HK-2 (cell line): ENCODE measurements at regions not wholly inside any gene's neighbourhood (a gene's known extent, or its start where the extent isn't known, plus 50 kb on each side); places are given as distances from the start of the nearest gene placed in this dataset.

Source experiments
- DNase-seq: peaks from one replicate; pipeline ENCODE4 v3.0.0-alpha.2; 2018; ENCODE audit not compliant: unreplicated experiment

DNA sequence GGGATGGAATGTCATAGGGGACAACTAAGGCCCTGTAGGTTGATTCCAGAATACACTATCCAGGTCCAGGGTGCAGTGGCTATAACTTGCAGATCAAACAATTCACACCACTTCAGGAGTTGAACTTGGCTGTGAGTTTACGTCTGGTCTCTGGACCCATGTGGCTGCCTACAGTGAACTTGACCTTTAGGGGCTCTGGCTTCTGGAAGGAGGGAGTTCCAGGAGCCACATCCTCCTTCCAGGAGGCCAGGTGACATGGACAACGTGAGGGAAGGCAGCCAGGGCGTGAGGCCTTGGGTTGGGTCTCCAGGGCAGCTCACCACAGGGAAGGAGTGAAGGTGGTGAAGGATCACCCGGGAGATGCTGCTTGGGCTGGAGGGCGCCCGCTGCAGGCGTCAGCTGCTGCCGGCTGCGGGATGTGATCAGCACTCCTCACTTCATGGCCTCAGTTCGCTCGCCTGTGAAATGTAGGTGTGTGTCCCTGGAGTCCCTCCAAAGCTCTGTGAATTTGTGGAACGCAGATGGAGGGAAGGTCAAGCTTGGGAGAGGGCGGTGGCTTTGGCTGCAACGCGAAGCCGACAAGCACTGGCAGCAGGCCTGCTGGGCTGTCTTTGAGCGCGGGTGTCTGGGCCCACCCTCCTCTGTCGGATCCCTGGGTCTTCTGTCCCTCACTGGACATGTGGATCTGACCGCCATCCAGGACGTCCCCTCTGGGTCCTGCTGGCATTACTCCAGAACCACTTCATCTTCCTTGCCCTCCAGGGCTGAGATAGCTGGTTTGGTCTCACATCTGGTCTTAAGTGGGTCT lies 146.5 kb downstream of the GLI2 start:
- no peak for DNase-seq

DNA sequence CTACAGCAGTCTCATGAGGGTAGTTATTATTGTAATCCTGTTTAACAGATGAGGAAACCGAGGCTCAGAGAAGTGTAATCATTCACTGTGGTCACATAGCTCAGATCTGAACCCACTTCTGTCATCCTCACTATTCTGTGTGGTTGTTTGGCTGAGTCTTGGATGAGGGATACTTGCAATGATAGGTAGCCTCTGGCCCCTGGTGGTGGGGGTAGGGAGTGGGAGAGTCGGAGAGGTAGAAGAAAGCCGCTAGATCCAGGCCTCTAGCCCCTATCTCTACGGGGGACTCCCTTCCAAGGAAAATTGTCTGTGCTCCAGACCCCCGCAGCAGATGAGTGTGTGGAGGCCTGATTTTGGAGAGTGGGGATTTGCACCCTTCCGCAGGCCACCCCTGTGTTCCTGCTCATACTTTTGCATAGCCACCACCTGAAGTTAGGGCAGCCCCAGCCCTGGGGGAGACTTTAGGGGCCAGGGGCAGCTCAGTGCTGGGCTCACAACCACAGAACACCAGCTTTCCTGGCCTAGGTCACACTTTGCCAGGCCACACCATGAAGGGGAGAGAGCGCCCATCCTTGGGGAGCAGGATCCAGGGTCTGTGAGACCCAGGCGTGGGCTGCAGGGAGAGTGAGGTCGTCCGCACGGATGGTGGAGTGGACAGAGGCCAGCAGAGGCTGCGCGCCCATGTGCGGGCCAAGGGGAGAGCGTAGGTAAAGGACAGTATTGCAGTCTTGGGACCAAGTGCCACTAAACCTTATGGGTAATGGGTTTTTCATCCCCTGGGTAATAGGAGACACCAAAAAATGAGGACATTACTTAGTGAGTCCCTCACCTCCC lies 148.2 kb downstream of the GLI2 start:
- no peak for DNase-seq

DNA sequence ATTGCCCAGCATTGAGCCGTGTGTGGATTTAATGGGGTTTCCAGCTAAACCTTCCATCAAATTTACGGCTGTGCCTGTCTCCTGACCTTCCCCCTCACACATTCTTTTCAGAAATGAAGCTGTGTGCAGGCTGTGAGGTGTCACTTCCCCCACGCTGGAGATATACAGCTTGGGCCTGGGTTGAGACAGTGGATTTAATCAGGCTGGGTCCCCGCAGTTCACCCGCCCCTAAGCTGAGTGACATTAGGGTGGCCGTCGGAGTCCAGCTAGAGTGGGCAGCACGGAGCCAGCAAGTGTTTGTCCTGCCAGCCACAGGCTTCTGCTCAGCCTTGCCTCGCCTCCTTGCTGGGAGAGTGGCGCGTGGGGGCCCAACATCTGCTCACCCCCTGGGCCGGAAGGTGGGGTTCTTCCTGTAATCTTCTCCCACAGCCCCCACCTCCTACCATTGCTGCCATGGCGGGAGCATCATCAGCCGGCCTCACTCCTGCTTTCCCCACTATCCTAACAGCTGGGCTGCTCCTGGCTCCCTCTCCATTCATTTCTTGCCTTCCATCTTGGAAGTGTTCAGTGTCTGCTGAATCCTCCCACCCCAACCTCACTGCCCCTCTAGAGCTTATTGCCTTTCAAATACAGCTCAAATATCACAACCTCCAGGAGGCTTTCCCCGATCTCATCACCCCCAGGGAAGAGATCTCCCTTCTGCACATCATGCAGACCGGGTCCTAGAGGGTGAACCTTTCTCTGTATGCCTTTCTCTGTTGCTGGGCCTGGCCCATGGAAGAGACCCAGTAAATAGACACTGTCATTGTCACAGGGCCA lies 149.0 kb downstream of the GLI2 start:
- no peak for DNase-seq

DNA sequence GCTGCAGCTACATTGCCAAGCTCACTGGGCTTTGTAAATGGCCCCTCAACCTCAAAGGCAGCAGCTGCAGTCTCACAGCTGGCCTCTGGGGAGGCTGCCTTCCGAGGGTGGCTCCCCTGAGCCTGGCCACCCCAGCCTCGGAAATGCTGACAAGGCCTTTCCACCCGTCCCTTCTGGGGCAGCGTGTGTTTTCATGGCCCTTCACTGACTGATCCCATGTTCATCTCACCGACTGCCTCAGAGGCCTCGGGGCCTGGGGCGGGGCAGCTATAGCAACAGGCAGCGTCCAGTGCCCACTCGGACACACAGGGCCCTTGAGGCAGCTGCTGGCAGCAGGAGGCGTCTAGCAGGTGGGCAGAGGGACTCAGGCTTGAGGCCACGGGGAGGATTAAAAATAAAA lies 149.7 kb downstream of the GLI2 start:
- no peak for DNase-seq

DNA sequence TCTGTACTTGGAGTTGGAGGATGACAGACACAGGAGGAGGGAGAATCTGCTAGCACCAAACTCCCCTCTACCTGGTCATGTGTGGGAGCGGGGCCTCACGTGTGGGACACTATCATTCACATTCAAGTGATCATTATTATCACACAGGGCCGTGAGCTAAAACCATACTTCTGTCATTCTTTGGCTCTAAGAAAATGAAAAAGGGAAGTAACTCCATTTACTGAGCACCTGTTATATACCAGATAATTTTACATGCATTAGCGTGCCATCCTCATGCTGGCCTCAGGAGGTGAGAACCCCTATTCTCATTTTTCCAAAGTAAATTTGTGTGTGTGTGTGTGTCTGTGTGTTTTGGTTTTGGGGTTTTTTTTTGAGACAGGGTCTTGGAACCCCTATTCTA lies 150.1 kb downstream of the GLI2 start:
- no peak for DNase-seq

DNA sequence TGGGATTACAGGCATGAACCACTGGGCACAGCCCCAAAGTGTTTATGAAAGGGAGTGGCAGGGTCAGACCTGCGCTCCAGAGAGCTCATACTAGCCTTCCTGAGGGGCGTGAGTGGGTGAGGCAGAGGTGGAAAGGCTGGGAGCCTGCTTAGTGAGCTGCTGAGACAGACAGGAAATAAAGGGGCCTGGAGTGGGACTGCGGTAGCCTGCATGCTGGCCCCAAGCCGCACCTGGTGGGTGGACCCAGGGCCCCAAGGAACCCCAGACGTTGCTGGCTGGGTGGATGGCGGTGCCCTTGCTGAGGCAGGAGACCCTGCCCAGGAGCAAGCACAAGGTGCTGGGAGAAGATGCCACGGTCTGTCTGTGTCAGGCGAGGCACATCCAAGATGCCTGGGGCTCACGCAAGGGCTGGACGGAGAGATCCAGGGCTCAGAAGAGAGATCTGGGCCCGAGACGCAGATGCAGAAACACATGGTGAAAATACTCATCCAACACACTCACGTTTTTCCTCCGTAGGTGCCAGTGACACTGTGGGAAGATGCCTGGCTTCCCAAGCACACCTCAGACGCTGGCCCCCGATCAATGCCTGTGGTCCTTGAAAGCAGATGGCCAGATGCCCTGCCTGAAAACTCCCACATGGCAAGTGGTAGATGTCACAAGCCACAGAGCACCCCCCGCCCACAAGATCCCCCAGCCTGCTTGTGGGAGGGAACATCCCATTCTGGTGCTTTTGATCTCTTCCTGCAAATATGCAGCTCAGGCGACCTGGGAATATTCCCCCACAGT lies 151.1 kb downstream of the GLI2 start:
- no peak for DNase-seq

DNA sequence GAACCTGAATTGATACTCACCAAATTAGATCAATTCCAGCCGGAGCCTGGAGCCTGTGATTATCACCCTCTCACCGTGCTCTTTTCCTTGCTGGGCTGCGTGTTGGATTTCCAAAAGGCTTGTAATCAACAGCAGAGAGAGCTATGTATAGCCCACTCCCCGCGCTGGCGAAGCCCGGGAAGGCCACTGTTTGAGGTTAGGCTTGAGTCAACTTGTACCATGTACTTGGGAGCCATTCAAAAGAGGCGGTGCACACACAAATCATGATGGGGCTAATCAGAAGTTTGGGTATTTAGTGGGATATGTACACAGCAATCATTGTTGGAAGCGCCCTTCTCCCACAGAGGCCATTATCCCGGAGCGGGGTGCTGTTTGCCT lies 151.6 kb downstream of the GLI2 start:
- no peak for DNase-seq

DNA sequence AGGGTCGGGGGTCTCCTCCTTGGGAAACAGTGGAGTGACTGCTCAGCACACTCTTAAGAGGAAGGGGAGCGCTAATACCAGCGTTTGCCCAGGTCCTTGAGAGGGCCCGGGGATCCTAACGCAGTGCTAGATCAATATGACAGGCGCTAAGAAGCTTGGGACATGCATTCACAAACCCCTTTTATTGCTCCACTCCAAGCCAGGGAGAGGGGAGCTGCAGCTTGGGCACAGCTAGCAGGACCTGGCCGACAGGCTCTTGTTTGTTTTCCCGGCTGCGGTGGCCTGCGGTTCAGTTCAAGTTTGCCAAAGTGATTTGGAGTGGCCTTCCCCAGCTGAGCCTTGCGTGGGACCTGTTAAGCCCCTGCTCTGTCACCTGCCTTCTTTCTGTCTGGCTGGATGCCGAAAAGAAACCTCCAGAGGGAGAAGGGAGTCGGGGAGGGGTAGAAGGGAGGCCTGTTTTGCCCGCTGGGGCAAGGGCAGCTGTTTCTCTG lies 152.1 kb downstream of the GLI2 start:
- no peak for DNase-seq

DNA sequence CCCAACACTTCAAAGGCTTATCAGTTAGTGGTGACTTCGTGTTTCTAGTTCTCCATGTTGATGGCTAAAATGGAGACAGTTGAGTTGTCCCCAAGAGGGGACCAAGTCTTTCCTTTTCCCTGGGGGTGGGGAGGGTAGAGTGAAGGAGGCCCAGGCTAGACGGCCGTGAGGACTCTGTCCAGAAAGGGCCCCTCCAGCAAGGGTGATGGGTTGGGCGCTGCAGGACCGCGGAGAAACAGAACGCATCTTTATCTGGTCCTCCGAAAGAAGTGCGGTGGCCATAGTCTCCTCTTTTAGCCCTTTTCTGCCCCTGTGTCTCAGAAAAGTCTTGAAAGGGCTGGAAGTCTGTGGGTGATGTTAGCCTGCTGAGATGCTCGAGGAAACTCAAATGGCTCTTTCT lies 153.2 kb downstream of the GLI2 start:
- DNase-seq = no peak

DNA sequence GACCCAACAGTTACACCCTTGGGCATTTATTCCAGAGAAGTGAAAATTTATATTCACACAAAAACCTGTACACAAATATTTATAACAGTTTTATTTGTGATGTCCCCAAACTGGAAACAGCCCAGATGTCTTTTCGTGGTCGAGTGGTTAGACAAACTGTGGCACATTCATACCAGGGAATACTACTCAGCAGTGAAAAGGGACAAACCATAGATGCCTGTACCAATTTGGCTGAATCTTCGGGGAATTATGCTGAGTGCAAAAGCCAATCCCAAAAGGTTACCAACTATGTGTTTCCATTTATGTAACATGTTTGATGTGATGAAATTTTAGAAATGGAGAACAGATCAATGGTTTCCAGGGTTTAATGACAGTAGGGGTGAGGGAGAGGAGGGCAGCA lies 154.3 kb downstream of the GLI2 start:
- no peak for DNase-seq

DNA sequence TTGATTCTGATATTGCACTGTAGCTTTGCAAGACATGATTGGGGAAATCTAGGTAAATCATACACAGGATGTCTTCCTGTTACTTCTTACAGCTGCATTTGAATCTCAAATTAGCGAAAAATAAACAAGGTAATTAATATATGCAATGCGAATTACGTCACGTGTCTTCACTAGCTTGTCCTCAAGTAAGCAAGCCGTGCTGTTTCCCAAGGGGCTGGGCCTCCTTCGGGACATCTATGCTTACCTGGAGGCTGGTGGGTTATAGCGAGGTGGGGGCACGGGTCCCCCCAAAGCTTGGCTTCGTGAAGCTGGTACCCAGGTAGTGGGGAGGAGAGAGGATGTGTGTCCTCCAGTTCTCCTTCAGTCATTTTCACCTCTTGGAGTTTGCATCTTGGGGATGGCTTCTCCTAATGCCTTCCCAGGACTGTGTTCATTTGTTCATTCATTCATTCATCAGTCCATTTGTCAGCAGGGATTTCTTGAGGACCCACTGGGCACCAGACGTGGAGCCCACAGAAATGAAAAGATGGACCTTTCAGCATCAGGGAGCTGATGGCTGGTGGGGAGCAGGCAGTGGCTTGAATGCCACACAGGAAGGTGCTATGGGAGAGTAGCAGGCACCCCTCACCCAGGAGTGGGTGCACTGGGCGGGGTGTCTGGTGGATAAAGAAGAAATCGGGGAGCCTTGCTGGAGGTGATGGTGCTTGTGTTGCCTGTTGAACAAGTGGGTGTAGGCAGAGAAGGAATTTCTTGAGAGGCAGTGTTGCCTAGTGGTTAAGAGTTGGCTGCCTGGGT lies 155.1 kb downstream of the GLI2 start:
- DNase-seq = no peak

DNA sequence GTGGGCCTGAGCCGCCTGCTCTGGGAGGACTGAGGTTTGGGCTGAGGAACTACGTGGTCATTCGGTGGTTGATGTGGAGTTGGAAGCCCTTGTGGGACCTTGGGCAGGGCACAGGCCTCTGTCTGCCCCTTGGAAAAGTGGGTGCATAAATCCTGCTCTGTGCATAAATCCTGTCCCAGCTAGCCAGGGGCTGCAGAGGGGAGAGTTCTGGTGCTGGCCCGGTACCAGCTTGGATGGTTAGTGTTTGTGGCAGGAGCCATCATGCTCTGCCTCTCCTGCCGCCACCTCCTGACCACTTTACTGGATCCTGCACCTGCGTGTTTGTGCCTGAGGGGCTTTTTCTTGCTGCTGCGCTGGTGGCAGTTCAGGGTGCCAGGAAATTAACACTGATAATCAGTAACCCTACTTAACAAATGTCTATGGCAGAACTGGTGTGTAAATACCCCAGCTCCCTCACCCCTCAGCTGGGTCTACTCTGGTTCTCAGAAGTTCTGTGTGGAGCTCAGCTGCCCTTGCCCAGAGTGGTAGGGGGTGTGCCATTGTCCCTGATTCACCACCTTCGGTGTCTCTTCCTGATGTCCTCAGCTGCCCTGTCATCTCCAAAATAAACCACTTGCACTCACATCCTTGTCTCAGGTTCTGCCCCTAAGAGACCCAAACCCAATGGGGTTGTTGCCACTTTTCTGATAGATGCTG lies 156.8 kb downstream of the GLI2 start:
- no peak for DNase-seq

DNA sequence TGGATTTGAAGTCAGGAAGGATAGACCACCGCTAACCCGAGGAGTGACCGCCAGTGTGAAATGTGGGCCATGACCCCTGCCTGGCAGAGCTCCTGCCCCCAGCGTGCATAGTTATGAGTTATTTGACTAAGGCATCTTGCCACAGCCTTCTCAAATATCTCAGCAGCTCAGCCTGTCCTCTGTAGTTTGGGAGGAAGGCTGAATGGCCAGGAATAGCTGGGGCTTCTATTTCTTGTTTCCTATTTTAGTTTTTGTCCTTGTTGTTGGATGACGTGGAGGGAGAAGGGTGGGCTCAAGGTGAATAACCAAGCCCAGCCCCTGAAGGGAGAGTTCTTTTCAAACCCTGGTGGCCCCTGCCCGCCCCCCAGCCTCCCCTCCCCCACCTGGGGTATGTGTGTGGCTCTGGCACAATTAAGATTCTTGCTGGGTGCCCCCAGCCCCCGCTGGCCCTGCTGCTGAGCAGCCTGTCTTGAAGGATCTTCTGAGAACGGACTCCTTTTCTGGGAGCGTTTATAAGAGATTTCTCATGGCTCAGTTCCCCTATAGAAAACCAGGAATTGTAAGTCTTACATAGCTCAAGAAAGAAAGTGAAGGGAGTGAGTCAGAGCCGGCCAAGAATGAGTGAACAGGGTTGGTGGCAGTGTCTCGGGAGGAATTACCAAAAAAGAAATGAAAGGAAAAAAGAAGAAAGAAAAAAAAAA lies 157.4 kb downstream of the GLI2 start:
- DNase-seq = no peak

DNA sequence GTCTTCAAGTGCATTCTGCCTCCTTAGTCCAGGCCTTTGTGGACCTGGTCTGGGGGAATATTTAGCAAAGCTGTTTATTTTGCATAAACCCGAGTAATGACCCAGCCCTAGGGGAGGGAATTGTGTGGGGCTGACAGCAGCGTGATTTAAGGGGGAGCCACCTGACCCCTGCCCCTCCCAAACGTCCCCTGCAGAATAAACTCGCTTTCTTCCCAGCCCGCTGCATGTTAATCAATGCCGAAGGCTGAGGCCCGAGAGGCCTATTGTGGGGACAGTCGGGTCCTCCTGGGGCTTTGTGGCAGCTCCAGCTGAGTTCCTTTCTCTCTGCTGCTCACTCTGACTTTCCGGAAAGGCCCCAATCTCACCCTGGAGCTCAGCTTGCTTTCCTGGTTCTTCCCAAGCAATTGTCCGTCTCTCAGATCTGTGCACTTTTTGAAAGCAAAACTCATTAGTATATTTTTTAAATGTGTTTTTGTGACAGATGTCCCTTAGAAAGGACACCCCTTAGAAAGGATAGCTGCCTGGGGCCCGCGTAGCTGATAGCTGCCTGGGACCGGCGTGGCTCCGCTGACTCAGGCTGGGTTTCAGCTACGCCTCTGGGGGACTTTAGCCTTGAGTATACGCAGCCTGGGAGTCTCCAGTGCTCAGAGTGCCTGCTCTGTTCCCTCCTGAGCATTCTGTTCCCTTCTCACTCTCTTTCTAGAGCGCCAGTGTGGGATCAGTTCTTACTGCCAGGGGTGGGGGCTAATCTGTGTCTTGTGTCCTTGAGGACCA lies 158.3 kb downstream of the GLI2 start:
- no peak for DNase-seq

DNA sequence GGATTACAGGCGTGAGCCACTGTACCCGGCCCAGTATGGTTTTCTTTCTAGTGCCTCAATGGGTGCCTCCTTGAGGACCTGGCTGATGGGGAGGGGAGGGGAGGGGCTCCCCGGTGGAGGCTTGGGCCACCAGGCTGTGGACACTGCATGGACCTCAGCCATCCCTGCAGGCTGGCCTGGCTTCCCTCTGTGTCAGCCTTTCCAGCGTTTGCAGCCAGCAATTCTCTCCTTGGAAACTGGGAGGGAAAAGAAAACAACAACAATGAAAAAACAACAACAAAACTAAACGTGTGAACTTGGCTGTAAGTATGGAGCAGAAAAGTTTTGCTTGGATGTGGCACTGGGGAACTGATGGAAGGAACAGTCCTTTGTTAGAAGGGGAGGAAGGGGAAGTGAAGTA lies 159.3 kb downstream of the GLI2 start:
- no peak for DNase-seq

DNA sequence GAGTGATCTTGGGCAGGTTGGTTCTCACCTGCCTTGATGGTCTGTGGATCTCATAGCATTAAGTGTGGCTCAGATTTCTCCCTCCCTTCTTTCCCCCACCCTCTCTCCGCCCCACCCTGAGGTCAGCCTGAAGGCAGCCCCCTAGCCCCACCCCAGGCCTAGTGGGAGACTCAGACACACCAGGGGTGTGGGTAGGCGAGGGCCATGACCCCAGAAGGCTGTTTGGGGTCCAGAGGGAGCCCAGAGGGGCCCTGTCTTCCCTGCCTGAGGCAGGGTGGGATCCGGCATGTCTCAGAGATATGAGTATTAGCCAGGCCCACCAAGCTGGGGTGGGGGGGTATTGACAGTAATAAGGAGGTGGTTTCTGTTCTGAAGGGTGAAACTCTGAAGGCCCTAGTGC lies 160.5 kb downstream of the GLI2 start:
- DNase-seq = no peak

DNA sequence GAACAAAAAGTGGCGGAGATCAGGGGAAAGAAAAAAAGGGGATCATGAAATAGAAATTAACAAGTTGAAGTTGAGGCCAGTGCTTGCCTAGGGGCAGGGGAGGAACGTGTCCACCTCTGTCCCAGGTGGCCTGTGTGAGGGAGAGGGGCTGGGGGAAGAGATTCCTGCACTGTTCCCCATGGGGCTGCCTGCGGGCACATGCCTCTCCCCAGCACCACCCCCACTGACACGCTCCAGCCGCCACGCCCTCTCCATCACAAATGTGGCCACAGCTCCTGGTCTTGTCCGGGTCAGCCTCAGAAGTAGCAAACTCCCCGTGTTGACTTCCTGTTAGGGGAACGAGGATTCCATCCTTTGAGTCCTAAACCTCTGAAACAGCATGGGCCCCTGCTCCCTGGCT lies 161.2 kb downstream of the GLI2 start:
- no peak for DNase-seq

DNA sequence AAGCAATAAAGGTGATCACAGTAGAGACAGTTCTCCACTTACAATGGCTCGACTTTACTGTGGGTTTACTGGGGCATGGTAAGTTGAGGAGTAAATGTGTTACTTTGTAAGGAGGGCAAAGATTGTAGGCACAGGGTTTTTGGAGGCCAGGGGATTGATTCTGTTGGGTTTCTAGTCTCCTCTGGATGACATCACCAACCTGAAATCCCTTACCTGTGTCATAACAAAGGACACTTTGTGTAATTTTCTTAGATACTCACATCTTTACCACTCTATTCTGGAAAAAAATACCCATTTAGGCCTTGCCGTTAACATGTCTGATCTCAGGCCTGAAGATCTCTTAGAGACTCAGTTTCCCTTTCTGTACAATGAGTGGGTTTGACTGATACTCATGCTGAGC lies 161.7 kb downstream of the GLI2 start:
- DNase-seq = no peak

DNA sequence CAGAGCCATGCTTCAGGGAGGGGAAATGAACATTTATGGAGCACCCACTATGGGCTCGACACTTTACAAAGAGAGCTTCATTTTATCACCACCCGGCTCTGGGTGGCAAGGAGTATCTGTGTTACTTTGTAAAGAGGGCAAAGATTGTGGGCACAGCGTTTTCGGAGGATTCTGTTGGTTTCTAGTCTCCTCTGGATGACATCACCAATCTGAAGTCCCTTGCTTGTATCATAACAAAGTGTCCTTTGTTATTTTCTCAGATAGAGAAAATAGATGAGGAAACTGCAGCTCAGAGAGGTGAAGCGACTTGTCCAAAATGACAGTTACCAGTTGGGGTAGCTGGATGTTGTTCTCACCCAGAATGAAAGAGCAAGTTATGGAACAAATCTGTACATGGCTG lies 162.8 kb downstream of the GLI2 start:
- no peak for DNase-seq
